Amniotic epithelial cell (primary cell): ENCODE measurements at regions not wholly inside any gene's neighbourhood (a gene's known extent, or its start where the extent isn't known, plus 50 kb on each side); places are given as distances from the start of the nearest gene placed in this dataset.
A peak's percentile ranks its signal among the peaks of the same experiment; 100 is the strongest.
"Not testable (repeated sequence)": the region's sequence is repeated elsewhere in the genome, so short reads cannot be mapped to it uniquely, and the experiment has no call there.

Experiments used
- DNase-seq: peaks from one replicate; pipeline ENCODE4 v3.0.0-alpha.2; 2010; ENCODE audit warnings: low read depth

DNA sequence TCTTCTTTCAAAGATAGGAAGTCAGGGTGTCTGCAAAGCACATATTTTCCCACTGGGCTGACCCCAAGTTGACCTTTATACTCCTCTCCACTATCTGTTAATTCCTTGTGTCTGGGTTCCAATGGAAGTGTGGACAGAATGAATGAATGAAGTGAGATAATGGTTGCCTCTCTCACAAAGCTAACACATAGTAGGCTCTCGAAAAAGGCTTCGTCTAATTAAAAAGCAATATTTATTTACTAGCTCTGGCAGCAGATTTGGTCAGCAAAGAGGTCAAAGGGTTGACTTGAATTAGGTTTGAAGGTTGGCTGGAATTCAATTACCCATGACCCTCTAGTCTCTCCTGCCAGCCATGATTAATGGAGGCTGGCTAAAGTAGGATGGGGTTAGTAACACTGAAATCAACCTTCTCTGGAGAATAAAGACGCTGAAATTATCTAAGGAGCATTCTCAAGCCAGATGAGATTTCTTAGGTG, 280.3 kb upstream of the KLF3 start:
- peak; percentile 21 for DNase-seq

- DNase-seq = peak; percentile 78
Measured at GRCh38 chr4:38385093-38386004, 278.6 kb upstream of the KLF3 start.

DNA sequence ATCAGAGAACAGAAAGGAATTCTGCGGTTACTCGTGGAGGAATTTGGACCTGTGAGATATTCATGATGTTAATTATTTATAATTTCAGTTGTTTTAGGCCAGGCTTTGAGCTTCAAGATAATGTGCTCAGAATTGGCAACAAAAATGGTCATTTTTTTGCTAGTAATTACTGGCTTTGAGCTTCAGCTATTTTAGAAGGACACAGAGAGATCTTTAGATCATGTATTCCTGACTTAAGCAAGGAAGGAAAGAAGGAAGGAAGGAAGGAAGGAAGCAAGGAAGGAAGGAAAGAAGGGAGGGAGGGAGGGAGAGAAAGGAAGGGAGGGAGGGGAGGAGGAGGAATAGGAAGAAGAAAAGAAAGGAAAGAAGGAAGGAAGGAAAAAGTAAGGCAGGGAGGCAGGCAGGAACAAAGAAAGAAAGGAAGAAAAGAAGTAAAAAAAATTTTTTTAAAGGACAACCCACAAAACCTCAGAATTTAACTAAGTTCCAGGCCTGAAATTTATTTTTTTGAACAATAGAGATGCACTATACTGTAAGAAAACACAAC, 277.9 kb upstream of the KLF3 start:
- DNase-seq = no peak

GRCh38 chr4:38386654-38387188, 277.3 kb upstream of the KLF3 start:
- no peak for DNase-seq

- peak; percentile 95 for DNase-seq
Measured at GRCh38 chr4:38387348-38387747, 276.7 kb upstream of the KLF3 start.

- DNase-seq = no peak
Measured at GRCh38 chr4:38387819-38388218, 276.2 kb upstream of the KLF3 start.

- DNase-seq = not testable (repeated sequence)
Measured at GRCh38 chr4:38388907-38389306, 275.1 kb upstream of the KLF3 start.

DNA sequence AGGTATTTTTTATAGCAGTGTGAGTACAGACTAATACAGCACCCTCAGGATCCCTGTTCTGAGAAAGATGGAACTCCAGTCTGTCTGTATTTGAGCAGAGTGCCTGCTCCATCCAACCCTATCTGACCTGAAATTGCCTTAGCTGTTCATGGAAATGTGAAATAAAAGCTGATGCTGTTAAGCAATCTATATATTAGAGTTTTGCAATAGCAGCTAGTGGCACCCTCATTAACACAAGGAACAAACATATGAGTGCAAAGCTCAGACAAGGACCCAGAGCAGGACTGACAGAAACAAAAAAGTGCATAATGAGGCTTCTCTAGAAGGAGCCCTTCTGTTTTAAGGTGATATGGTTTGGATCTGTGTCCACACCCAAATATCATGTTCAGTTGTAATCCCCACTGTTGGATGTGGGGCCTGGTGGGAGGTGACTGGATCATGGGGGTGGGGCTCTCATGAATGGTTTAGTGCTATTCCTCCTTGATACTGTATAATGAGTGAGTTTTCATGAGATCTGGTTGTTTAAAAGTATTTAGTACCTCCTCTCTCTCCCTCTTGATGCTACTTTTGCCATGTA, 272.9 kb upstream of the KLF3 start:
- DNase-seq = no peak

- no peak for DNase-seq
Measured at GRCh38 chr4:38392223-38392855, 271.7 kb upstream of the KLF3 start.

DNA sequence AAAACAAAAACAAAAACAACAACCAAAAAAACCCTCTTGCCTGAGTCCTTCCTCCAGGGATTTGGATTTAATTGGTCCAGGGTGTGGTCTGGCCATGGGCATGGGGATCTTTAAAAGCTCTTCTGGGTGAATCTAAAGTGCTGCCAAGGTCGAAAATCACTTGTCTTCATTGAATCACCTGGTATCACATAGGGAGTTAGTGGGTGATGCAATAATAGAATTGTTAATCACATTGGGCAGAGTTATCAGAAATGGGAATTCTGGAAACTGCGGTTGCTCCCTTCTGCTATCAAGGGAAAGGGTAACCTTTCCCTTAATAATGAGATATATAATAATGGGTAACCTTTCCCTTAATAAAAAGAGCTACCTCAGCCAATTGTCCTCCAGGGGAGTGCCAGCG, 267.9 kb upstream of the KLF3 start:
- no peak for DNase-seq

GRCh38 chr4:38396845-38397547, 267.0 kb upstream of the KLF3 start:
- no peak for DNase-seq

GRCh38 chr4:38400946-38401345, 263.1 kb upstream of the KLF3 start:
- no peak for DNase-seq

DNA sequence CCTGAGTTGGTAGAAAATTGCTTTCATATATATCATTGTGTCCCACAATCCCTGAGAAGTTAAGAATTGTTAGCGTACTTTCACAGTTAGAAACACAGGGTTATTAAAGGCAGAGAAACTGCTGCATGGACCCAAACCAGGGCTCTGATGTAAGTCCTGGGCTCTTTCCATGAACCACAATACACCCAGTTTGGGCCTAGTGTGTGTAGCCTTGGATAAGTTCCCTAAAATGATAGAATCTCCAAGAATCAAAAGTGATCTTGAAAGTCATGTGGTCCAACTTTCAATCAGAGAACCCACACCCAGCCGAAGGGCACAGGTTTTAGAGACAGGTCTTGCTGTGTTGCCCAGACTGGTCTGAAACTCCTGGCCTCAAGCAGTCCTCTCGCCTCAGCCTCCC, 257.8 kb upstream of the KLF3 start:
- DNase-seq = no peak

- DNase-seq = no peak
Measured at GRCh38 chr4:38409852-38410251, 254.1 kb upstream of the KLF3 start.

DNA sequence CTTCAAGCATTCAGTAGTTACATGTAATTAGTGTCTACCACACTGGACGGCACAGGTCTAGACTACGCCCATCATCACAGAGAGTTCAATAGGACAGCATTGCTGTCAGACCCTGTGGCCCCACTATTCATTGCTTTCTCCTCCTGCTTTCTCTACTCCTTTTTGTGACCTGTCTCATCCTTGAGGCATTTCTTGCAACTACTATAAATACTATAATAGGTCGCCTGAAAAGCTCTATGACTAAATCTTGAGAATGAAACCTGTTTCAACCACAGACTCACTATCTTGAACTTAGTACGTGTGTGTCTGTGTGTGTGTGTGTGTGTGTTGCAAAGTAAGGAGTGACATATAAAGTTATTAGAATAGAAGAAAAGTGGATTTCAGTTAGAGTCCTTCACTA, 252.9 kb upstream of the KLF3 start:
- peak; percentile 27 for DNase-seq

DNA sequence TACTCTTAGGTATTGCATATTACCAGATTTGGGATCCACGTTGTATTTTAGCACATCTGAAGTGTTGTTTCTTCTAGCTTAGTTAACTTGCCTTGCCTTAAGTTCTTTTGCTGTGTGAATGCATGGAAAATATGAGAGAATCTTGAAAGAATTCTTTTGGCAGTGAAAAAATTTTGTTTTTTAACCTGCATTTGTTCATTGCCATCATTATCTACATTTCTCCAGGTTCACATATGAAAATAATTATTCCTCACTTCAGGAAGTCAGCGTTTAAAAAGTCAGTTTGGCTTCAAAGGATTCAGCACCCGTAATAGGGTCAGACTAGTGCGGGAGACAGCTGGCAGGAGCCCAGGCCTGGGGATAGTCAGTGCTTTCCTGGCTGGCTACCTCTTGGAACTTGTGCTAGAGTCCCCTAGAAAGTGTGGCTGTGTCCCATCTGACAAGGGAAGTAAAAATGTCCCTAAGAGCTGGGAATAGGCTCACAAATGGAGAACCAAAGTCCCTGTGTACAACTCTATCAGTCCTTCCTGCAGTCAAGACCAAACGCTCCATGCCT, 251.9 kb upstream of the KLF3 start:
- no peak for DNase-seq

GRCh38 chr4:38413524-38414341, 250.3 kb upstream of the KLF3 start:
- DNase-seq = no peak

DNA sequence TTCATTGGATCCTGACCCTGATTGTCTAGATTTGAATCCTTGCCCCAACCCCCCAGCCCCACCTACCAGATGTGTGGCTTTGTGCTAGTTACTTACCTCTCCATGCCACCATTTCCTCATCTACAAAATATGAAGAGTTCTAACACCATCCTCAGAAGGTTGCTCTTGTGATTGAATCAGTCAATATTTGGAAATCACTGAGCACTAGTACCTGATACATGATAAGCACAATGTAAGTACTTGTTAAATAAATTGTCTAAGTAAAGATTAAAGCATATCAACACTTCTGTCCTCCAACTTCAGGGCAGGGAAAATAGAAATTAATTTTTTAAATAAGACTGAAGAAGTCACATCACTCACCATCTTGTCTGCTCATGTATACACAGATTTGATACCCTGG, 249.6 kb upstream of the KLF3 start:
- no peak for DNase-seq

DNA sequence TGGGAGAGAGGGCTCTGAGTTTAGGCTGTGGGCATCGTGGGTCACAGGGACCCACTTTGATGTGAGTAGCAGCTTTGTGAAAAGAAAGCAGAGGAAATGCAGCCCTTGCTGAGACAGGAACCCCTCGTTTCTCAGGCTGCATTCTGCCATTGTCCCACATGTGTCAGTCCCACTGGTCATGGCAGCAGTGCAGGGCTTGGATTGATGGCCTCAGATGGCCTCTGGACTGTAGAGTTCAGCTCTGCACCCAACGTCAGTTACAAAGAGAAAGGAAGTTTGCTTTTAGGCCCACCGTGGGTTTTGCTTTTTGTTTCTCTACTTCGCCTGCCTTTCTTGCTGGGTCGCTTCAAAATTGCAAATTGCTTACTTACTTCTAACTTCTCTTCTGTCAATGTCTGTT, 248.3 kb upstream of the KLF3 start:
- no peak for DNase-seq

- DNase-seq = no peak
Measured at GRCh38 chr4:38416450-38417014, 247.5 kb upstream of the KLF3 start.
